ENCODE measurements at regions not wholly inside any gene's neighbourhood (a gene's known extent, or its start where the extent isn't known, plus 50 kb on each side); places are given as distances from the start of the nearest gene placed in this dataset.

GRCh38 chr15:36358094-36358493 lies 221.3 kb upstream of the CDIN1 start:
- Histone ChIP-seq H3K9me3 (ENCODE audit: control insufficient read depth, low read depth, low read length) (no peaks in the 10 kb centered on the region), H3K79me2 (ENCODE audit: insufficient read depth, low read length) (no peaks in the 10 kb centered on the region), H3K4me2 (ENCODE audit: insufficient read depth, insufficient read length, low read length) (no peak overlapping the region), H2BK12ac (ENCODE audit: insufficient read length, low read depth, low read length) (no peak overlapping the region), H3K23ac (ENCODE audit: insufficient read length, low read depth, low read length) (no peak overlapping the region), H2BK15ac (ENCODE audit: low read depth, low read length) (no peak overlapping the region), H4K5ac (ENCODE audit: insufficient read length, low read depth, low read length) (no peak overlapping the region), H3K18ac (ENCODE audit: insufficient read length, low read depth, low read length) (no peak overlapping the region), H2BK5ac (ENCODE audit: insufficient read length, low read length) (no peak overlapping the region), H2BK120ac (ENCODE audit: low read depth, low read length, poor library complexity, severe bottlenecking) (no peak overlapping the region), H3K79me1 (ENCODE audit: insufficient read depth, low read depth, low read length, poor library complexity, severe bottlenecking) (no peaks in the 10 kb centered on the region), H3K27ac (ENCODE audit: insufficient read length, low read depth, low read length) (no peak overlapping the region), H3K56ac (ENCODE audit: insufficient read length, low read depth, low read length) (no peak overlapping the region), H3T11ph (ENCODE audit: low read length) (no peak overlapping the region), H3K23me2 (ENCODE audit: insufficient read length, low read depth, low read length, poor library complexity, severe bottlenecking) (no peaks in the 10 kb centered on the region), H3K27me3 (ENCODE audit: insufficient read depth, low read length) (no peaks in the 10 kb centered on the region), H4K8ac (replicated peaks; ENCODE audit: insufficient read length, low read depth, low read length) (no peak overlapping the region), H2AFZ (ENCODE audit: low read length) (no peak overlapping the region), H3K4ac (ENCODE audit: low read depth, low read length) (no peak overlapping the region), H2BK20ac (ENCODE audit: low read depth, low read length, poor library complexity, severe bottlenecking) (no peak overlapping the region), H4K91ac (ENCODE audit: insufficient read length, low read depth, low read length) (no peak overlapping the region), H3K14ac (ENCODE audit: insufficient read depth, low read length) (no peak overlapping the region), H3K4me1 (ENCODE audit: insufficient read depth, low read length) (no peaks in the 10 kb centered on the region), H3K9ac (ENCODE audit: extremely low read depth, insufficient read length, low read length) (no peak overlapping the region), H2AK5ac (ENCODE audit: insufficient read length, low read length) (no peak overlapping the region), H4K20me1 (ENCODE audit: control insufficient read depth, insufficient read depth, insufficient read length) (no peaks in the 10 kb centered on the region)
- no peak for TF ChIP-seq CTCF (conservative IDR thresholded peaks at IDR 0.05)
- Mint-ChIP-seq H3K36me3 (ENCODE audit: insufficient read depth in 1 of 3, low read depth in 3 of 3) (no peaks in the 10 kb centered on the region), H3K9me3 (no peaks in the 10 kb centered on the region), H3K4me1 (no peaks in the 10 kb centered on the region), H3K27me3 (ENCODE audit: low read depth) (no peaks in the 10 kb centered on the region), H3K4me3 (no peak overlapping the region), H3K27ac (no peak overlapping the region; a peak in 1 of 7 replicates)
- no peak for DNase-seq
- no CpG with 5 or more reads among the region's 2 CpGs for WGBS (ENCODE audit: extremely low coverage, insufficient read length, low lambda C conversion rate)

Measured in H9 (cell line).